Endothelial cell of umbilical vein (primary cell): ENCODE measurements at regions not wholly inside any gene's neighbourhood (a gene's known extent, or its start where the extent isn't known, plus 50 kb on each side); places are given as distances from the start of the nearest gene placed in this dataset.

ENCODE experiments used
- BruUV-seq: library from RNA; stranded (reverse); fragments of 400-500 nt; replicated peaks from 2 replicates; lab custom pipeline; 2021; lab: Mats Ljungman, UMichigan
- CTCF ChIA-PET: fragments of 300-600, 350-600 bp; sonication (Branson Sonifier 250); formaldehyde crosslinking; loops from one replicate; lab custom pipeline; 2021; ENCODE audit warnings: antibody characterized with exemption, inconsistent platforms; lab: Charles Lee
- POLR2A ChIA-PET: fragments of 300-600, 350-600 bp; sonication (Branson Sonifier 250); formaldehyde crosslinking; loops from one replicate; lab custom pipeline; 2021; ENCODE audit warnings: antibody characterized with exemption, inconsistent platforms; lab: Charles Lee
- DNase-seq: peaks from one replicate; pipeline ENCODE4 v3.0.0-alpha.2; 2011; ENCODE audit warnings: low read depth, low spot score
- FAIRE-seq: peaks from 2 replicates; lab custom pipeline; 2011; peaks lifted over from hg19 to GRCh38; lab: Jason Lieb, UNC
- H2AFZ ChIP-seq: 2 replicates; pipeline ENCODE4 v1.6.0; 2012; ENCODE audit warnings: low read depth, low read length, control low read depth, inconsistent platforms
- H3K27ac ChIP-seq: 2 replicates; pipeline ENCODE4 v1.5.1; 2011; ENCODE audit warnings: low read depth, mild to moderate bottlenecking, control low read depth, low read length, moderate library complexity; ENCODE audit not compliant: insufficient read depth
- H3K27me3 ChIP-seq, 2 experiments: 2 replicates each; pipeline versions ENCODE4 v1.6.0 to v1.6.1; 2011; ENCODE audit warnings: low read length in 2 of 2, mixed read lengths in 1 of 2; ENCODE audit not compliant: control insufficient read depth in 2 of 2, insufficient read depth in 2 of 2
- H3K36me3 ChIP-seq, 2 experiments: 2 replicates in 1 of 2; 3 replicates in 1 of 2; pipeline ENCODE4 v1.5.1; 2011; ENCODE audit warnings: low read length in 2 of 2, mild to moderate bottlenecking in 1 of 2, moderate library complexity in 1 of 2; ENCODE audit not compliant: control insufficient read depth in 2 of 2, insufficient read depth in 2 of 2; ENCODE audit errors: extremely low read depth in 1 of 2
- H3K4me1 ChIP-seq: 3 replicates; pipeline ENCODE4 v1.5.1; 2011; ENCODE audit warnings: mild to moderate bottlenecking, low read length; ENCODE audit not compliant: control insufficient read depth, insufficient read depth; ENCODE audit errors: extremely low read depth
- H3K4me2 ChIP-seq: 2 replicates; pipeline ENCODE4 v1.6.1; 2011; ENCODE audit warnings: low read length, control low read depth, mixed read lengths; ENCODE audit not compliant: insufficient read depth
- H3K4me3 ChIP-seq, 3 experiments: fragments of 200-600 bp in 1 of 3; sonication (generic), shearing (Covaris generic) in 1 of 3; replicated peaks in 1 of 3; 2 replicates each; pipeline ENCODE4 v1.5.1; 2011 to 2016; ENCODE audit warnings: control low read depth in 3 of 3, low read length in 3 of 3, mild to moderate bottlenecking in 2 of 3, inconsistent platforms in 1 of 3, low read depth in 1 of 3, moderate library complexity in 1 of 3; ENCODE audit not compliant: insufficient read depth in 1 of 3
- H3K79me2 ChIP-seq: 2 replicates; pipeline ENCODE4 v1.6.0; 2012; ENCODE audit warnings: low read length, inconsistent platforms; ENCODE audit not compliant: control insufficient read depth, insufficient read depth
- H3K9ac ChIP-seq: replicated peaks from 2 replicates; pipeline ENCODE3; 2011; ENCODE audit warnings: low read length, control low read depth; ENCODE audit not compliant: insufficient read depth; ENCODE audit errors: extremely low read depth
- H3K9me1 ChIP-seq: replicated peaks from 3 replicates; pipeline ENCODE4 v1.6.0; 2011; ENCODE audit warnings: mild to moderate bottlenecking, low read length; ENCODE audit not compliant: control insufficient read depth, insufficient read depth; ENCODE audit errors: extremely low read depth
- H3K9me3 ChIP-seq: replicated peaks from 2 replicates; pipeline ENCODE4 v1.5.1; 2012; ENCODE audit warnings: low read length, inconsistent platforms; ENCODE audit not compliant: control insufficient read depth, insufficient read depth
- H4K20me1 ChIP-seq: replicated peaks from 2 replicates; pipeline ENCODE3; 2011; ENCODE audit warnings: mild to moderate bottlenecking, low read length; ENCODE audit not compliant: control insufficient read depth, insufficient read depth; ENCODE audit errors: extremely low read depth
- CTCF ChIP-seq, 2 donors: IDR thresholded peaks; 1 replicate in 1 of 2; 2 replicates in 1 of 2; pipeline ENCODE4 v1.5.1; 2011; ENCODE audit warnings: low read length in 2 of 2, mild to moderate bottlenecking in 2 of 2, moderate library complexity in 2 of 2, control low read depth in 1 of 2, inconsistent platforms in 1 of 2, low read depth in 1 of 2; ENCODE audit not compliant: insufficient read depth in 1 of 2; ENCODE audit errors: extremely low read depth in 1 of 2
- EZH2 ChIP-seq: IDR thresholded peaks from 2 replicates; pipeline ENCODE4 v1.6.1; 2012; ENCODE audit warnings: borderline replicate concordance, low read depth, mild to moderate bottlenecking, moderate library complexity, low read length, inconsistent platforms; ENCODE audit not compliant: severe bottlenecking
- FOS ChIP-seq: IDR thresholded peaks from 2 replicates; pipeline ENCODE4 v1.6.1; 2011; ENCODE audit warnings: mild to moderate bottlenecking, low read length, moderate library complexity, borderline replicate concordance; ENCODE audit not compliant: insufficient read depth
- GATA2 ChIP-seq: IDR thresholded peaks from 2 replicates; pipeline ENCODE4 v1.7.0; 2011; ENCODE audit warnings: low read depth, mild to moderate bottlenecking, moderate library complexity, mixed read lengths, low read length; ENCODE audit not compliant: insufficient read length, insufficient read depth
- JUN ChIP-seq: IDR thresholded peaks from 2 replicates; pipeline ENCODE4 v1.6.1; 2011; ENCODE audit warnings: borderline replicate concordance, low read depth; ENCODE audit not compliant: insufficient read length, insufficient read depth
- MAX ChIP-seq: IDR thresholded peaks from 2 replicates; pipeline ENCODE4 v1.6.1; 2011; ENCODE audit not compliant: insufficient read depth, insufficient read length
- MYC ChIP-seq: IDR thresholded peaks from one replicate; pipeline ENCODE4 v1.6.1; 2011; ENCODE audit warnings: mild to moderate bottlenecking, low read depth, low read length
- POLR2A ChIP-seq: IDR thresholded peaks from 2 replicates; pipeline ENCODE4 v1.6.1; 2012; ENCODE audit warnings: low read depth, mild to moderate bottlenecking, control low read depth, low read length
- POLR2AphosphoS5 ChIP-seq: IDR thresholded peaks from 2 replicates; pipeline ENCODE4 v1.6.1; 2012; ENCODE audit warnings: low read depth, mild to moderate bottlenecking, control low read depth, low read length, moderate library complexity; ENCODE audit not compliant: insufficient read depth
- dilution Hi-C: fragments of 300-500 bp; cut with MboI; formaldehyde crosslinking; loops from one replicate; pipeline ENCODE4 v1.15.0; 2019; ENCODE audit warnings: low sequenced_read_pairs; ENCODE audit not compliant: extremely low pct_ligation_motif_present
- intact Hi-C: fragments of 100-400 bp; cut with micrococcal nuclease; formaldehyde crosslinking; loops from one replicate; pipeline ENCODE4 v1.10.0; 2022

- ChIA-PET CTCF (no interaction called here), POLR2A (no interaction called here)
- Histone ChIP-seq H3K4me1 (no peaks in the 10 kb centered on the region), H3K4me2 (no peak overlapping the region), H4K20me1 (no peaks in the 10 kb centered on the region), H3K4me3 (no peak overlapping the region), H3K79me2 (no peaks in the 10 kb centered on the region), H3K27ac (no peak overlapping the region), H2AFZ (no peak overlapping the region), H3K9me3 (peaks cover 7% of the 10 kb centered on the region), H3K9ac (no peak overlapping the region), H3K9me1 (no peaks in the 10 kb centered on the region), H3K27me3 (no peaks in the 10 kb centered on the region), H3K36me3 (no peaks in the 10 kb centered on the region)
- intact Hi-C loops (no loop called here), dilution Hi-C loops (no loop called here)
- no peak for DNase-seq
- BruUV-seq: no TSS peak
- no peak for FAIRE-seq
- TF ChIP-seq CTCF (IDR thresholded peaks at IDR 0.05; ENCODE audit: extremely low read depth in 1 of 2, insufficient read depth in 1 of 2, low read depth in 1 of 2, low read length in 2 of 2): no peak
- TF ChIP-seq POLR2A: no peak
- no peak for TF ChIP-seq FOS
- TF ChIP-seq MYC: no peak
- TF ChIP-seq POLR2AphosphoS5: no peak
- no peak for TF ChIP-seq EZH2
- no peak for TF ChIP-seq MAX
- no peak for TF ChIP-seq GATA2
- TF ChIP-seq JUN: no peak
Measured at GRCh38 chr2:107542314-107542740, 284.4 kb upstream of the RGPD4 start.
